HepG2 (cell line): ENCODE measurements at regions not wholly inside any gene's neighbourhood (a gene's known extent, or its start where the extent isn't known, plus 50 kb on each side); places are given as distances from the start of the nearest gene placed in this dataset.

Source experiments
- CTCF ChIP-seq: sonication (generic); formaldehyde crosslinking; IDR thresholded peaks from 2 replicates; pipeline ENCODE4 v1.5.0; 2020; ENCODE audit warnings: mild to moderate bottlenecking, missing genetic modification reagents, moderate library complexity
- FOXA1 ChIP-seq, 2 experiments: fragments of 450-650 bp in 1 of 2; sonication (generic) in 1 of 2; formaldehyde crosslinking in 1 of 2; IDR thresholded peaks; 2 replicates each; pipeline versions ENCODE4 v1.4.0 to v1.6.1; 2016 to 2020; ENCODE audit warnings: missing genetic modification reagents in 1 of 2
- FOXO1 ChIP-seq: sonication (generic); formaldehyde crosslinking; IDR thresholded peaks from 2 replicates; pipeline ENCODE4 v1.4.0; 2020; ENCODE audit warnings: missing genetic modification reagents
- MXI1 ChIP-seq: IDR thresholded peaks from 3 replicates; pipeline ENCODE4 v1.6.1; 2012; ENCODE audit warnings: low read depth, low read length, inconsistent platforms, borderline replicate concordance
- NCOA5 ChIP-seq: sonication (generic); formaldehyde crosslinking; IDR thresholded peaks from 2 replicates; pipeline ENCODE4 v1.4.0; 2020; ENCODE audit warnings: missing genetic modification reagents
- NFIC ChIP-seq: IDR thresholded peaks from 2 replicates; pipeline ENCODE4 v1.6.1; 2012; ENCODE audit warnings: mild to moderate bottlenecking, low read length, inconsistent platforms
- POLR2A ChIP-seq, 2 experiments: IDR thresholded peaks; 2 replicates each; pipeline ENCODE4 v1.6.1; 2011; ENCODE audit warnings: low read depth in 2 of 2, low read length in 2 of 2, mild to moderate bottlenecking in 1 of 2, moderate library complexity in 1 of 2; ENCODE audit not compliant: insufficient read depth in 1 of 2
- YY1 ChIP-seq: IDR thresholded peaks from 2 replicates; pipeline ENCODE4 v1.6.1; 2011; ENCODE audit warnings: low read length, low read depth, moderate library complexity, mild to moderate bottlenecking; ENCODE audit not compliant: insufficient read depth, insufficient replicate concordance
- ZNF710 ChIP-seq: sonication (generic); formaldehyde crosslinking; IDR thresholded peaks from 2 replicates; pipeline ENCODE4 v1.5.0; 2020; ENCODE audit warnings: mild to moderate bottlenecking, missing genetic modification reagents, borderline replicate concordance
- ZZZ3 ChIP-seq: sonication (generic); formaldehyde crosslinking; IDR thresholded peaks from 2 replicates; pipeline ENCODE4 v1.4.0; 2020; ENCODE audit warnings: missing genetic modification reagents, mild to moderate bottlenecking, borderline replicate concordance
- TF ChIP-seq, protein P1 (sequence below): sonication (generic); formaldehyde crosslinking; IDR thresholded peaks from 2 replicates; pipeline ENCODE4 v1.5.1; 2020; ENCODE audit warnings: mild to moderate bottlenecking, missing genetic modification reagents, borderline replicate concordance

GRCh38 chr2:122378521-122378920 is 623.1 kb downstream of the TSN start:
- no peak for TF ChIP-seq MXI1
- TF ChIP-seq, protein P1, sequence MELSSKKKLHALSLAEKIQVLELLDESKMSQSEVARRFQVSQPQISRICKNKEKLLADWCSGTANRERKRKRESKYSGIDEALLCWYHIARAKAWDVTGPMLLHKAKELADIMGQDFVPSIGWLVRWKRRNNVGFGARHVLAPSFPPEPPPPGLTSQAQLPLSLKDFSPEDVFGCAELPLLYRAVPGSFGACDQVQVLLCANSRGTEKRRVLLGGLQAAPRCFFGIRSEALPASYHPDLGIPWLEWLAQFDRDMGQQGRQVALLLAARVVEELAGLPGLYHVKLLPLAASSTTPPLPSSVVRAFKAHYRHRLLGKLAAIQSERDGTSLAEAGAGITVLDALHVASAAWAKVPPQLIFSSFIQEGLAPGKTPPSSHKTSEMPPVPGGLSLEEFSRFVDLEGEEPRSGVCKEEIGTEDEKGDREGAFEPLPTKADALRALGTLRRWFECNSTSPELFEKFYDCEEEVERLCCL (CRISPR knock-in tag) = no peak
- no peak for TF ChIP-seq NCOA5 (CRISPR knock-in tag)
- TF ChIP-seq POLR2A (IDR thresholded peaks at IDR 0.05; ENCODE audit: insufficient read depth in 1 of 2, low read depth in 2 of 2, low read length in 2 of 2) = no peak
- no peak for TF ChIP-seq FOXO1 (CRISPR knock-in tag)
- no peak for TF ChIP-seq ZZZ3 (CRISPR knock-in tag)
- no peak for TF ChIP-seq YY1
- no peak for TF ChIP-seq ZNF710 (CRISPR knock-in tag)
- TF ChIP-seq CTCF (CRISPR knock-in tag) = no peak
- no peak for TF ChIP-seq FOXA1 (IDR thresholded peaks at IDR 0.05)
- TF ChIP-seq FOXA1 (CRISPR knock-in tag; IDR thresholded peaks at IDR 0.05) = no peak
- no peak for TF ChIP-seq NFIC
